ENCODE measurements at regions not wholly inside any gene's neighbourhood (a gene's known extent, or its start where the extent isn't known, plus 50 kb on each side); places are given as distances from the start of the nearest gene placed in this dataset.

DNA sequence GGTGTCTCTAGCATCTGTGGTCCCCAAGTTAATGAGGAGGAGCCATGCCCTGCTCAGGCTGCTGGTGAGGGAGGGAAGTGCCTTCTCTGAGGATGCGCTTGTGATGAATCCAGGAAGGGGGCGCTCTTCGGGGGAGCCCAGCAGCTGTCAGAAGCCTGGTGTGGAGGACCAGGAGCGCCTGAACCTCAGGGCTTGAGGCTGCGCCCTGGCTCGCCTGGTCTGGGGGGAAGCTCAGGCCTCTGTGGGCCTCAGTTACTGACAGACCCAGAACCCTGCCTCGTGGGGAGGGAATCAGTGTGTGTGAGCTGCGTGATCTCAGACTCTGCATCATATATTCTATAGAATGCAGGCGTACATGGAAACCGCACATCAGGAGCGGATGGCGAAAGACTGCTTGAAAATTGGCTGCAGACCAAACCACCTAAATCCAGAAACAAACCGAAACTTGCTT lies 126.1 kb downstream of the SEC14L1 start:
- ATAC-seq (no peak), DNase-seq (ENCODE audit: low spot score) (no peak)

DNA sequence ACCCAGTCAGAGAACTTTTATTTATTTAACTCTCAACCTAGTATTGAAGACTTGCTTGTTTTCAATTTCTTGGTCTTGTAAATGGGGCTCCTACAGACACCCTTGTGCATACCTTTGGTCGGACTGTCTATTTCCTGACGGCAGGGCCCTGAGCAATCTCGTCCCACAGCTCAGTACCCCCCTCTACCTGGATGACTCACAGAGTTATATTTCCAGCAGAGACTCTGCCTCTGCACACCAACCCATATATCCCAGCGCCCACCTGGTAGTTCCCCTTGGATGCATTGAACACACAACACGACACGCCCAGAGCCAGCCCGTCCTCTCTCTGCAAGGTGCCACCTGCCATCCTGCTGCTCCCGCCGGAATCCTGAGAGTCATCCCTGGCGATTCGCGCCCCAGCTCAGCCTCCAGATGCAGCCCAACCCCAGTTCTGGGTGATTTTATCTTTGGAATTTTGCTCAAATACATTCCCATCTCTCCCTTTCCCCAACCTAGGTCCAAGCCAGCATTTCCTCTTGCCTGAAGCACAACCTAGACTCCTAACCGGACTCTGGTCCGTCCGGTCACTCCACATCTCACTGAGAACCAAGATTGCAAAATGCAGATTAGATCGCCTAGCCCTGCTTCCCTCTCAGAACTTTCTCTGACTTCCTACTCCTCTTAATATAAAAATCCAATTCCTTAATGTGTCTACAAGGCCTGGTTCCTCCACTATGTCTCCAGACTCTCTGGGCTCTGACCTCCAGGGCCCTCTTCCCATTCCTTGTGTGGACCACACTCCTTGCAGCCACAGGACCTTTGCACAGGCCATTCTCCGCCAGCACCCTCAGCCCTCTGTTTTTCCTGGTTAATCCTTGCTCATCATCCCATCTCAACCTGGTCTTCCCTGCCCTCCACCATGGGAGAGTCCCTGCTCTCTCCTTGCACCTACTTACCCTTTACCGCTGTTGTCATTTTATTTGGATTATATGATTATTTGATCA lies 129.2 kb downstream of the SEC14L1 start:
- DNase-seq (ENCODE audit: low spot score) (no peak), ATAC-seq (no peak)

DNA sequence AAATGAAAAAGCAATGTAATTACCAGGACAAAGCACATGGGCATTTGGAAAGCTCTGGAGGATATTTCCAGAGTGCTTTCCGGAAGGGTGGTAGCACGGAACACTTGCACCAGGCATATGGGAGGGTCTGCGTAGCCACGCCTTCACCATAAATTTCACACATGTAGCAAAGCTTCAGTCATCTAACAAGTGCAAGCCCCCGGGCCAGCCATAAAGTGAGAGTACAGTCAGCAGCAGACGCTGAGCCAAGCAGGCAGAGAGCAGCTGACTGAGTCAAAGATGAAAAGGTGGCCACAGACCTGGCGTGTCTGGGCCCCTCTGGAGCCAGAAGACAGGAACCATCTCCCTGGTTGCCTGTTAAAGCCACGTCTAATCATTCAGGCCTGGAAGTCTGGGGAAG lies 130.6 kb downstream of the SEC14L1 start:
- ATAC-seq, result no peak
- no peak for DNase-seq (ENCODE audit: low spot score)

DNA sequence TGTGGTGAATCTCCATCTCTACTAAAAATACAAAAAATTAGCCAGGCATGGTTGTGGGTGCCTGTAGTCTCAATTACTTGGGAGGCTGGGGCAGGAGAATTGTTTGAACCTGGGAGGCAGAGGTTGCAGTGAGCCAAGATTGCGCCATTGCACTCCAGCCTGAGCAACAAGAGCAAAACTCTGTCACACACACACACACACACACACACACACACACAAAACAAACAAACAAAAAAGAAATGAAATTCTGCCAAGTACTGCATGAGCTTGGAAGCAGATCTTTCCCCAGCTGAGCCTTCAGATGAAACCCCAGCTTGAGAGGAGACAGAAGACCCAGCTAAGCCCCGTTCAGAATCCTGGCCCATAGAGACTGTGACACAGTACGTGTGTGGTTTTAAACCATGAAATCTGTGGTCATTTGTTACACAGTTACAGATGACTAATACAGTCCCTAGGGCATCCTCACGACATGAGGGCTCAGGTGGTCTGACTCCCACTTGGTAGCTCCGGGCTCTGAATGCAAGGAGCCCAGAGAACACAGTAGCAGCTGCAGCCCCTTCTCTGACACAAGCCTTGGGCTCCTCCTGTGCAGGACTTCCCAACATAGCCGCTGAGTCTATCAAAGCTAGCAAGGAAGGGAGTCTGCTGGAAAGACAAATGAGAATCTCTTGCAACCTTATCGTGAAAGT lies 132.8 kb downstream of the SEC14L1 start:
- DNase-seq (ENCODE audit: low spot score) (no peak), ATAC-seq (no peak)

DNA sequence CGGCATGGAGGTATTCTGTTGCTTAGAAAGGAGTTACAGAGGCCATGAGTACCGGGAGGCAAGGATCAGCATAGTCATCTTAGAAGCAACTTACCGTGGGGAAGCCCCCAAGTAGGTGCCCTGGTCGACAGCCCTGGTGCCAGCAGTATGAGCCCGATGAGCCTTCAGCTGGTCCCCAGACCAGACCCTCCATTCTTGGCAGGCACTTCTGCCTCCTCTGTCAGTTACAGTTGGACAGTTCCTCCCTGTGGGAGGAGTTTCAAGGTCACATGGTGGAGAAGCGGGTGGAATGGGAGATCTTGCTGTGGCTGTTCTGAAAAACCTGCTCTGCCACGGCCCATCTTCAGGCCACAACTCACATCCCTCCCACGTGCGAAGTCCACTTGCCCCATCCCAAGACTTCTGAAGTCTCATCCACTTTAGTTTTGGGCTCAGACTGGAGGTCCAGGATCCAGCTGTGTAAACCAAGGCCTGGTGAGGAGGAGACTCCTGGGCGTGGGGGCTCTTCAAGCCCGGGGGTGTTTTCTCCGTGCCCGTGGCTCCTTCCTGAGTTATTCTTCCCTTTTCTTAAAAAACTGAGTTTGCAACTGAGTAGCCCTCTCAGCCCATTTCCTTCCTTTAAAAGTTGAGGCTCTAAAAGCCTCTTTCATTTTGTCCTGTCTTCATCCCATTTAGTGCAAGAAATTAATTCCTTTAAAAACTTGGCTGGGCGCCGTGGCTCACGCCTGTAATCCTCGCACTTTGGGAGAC lies 133.5 kb downstream of the SEC14L1 start:
- ATAC-seq, result peak; percentile 29
- DNase-seq (ENCODE audit: low spot score), result no peak

DNA sequence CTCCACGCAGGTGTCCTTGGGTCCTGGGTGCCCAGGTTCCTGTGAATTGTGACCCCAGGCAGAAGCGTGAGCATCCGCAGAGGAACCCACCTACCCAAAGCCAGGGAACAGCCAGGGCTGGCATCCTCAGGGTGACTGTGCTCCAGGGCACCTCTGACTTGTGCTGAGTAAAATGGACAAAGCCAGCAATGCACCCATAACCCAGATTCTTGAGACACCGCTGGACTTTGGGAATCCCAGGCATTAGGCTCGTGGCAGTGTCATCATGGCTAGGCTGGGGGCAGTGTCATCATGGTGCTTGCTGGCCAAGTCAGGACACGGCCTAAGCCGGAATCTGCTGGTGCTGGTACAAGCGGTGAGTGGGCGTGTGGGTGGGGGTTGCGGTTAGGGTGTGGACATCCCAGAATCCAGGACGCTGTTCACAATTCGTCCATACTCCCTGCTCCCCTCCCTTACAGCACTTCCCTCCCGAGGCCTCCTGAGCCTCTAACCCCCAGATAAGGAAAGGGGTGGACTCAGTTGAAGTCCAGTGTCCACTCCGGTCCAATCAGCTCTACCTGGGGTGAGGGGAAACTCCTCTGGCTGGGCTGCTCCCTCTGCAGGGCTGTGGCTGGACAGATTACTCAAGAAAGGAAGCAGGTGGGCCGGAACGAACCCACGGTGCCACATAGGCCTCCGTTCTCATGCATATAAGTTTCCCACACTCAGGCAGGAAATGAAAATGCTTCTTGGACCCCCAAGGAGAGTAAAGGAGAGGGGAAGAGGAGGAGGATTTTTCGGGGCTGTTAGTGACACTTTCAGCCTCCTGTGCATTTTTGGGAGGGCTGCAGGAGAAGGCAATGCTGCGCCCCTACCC lies 138.9 kb downstream of the SEC14L1 start:
- DNase-seq (ENCODE audit: low spot score) (no peak), ATAC-seq (no peak)

DNA sequence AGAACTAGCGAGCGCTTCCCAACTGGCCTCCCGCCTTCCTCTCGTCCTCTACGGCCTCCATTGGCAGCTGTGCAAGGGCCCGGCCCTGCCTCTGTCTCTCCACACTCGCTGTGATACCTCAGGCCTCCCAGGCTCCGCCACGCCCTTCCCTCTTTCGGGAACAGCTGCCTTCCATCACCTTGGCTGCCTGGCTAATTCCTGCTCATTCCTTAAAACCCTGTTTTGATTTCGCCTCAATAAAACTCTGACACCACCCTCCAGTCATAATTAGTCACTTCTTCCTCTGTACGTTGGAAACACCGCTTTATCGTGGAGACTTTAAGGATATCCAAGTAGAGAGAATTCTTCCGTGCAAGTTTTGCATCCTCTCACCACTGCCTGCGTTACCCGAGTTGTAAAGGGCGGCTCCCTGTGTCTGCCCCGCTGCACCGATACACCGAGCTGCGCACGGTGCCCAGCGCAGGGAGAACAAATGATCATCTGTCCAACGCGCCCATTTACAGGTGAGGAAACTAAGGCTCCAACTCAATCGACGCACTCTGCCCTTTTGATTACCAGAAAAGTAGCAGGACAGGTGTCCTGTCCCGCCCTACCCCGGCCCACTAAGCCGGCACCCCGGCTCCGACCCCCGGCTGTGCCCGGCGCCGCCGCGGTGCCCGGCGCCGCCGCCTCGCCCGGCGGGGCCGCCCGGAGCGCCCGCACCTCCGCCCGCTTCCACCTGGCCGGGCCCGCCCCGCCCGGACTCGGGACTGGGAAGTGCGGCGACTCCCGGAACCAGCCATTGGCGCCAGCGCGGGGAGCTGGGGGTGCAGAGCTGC lies 139.7 kb downstream of the SEC14L1 start:
- no peak for DNase-seq (ENCODE audit: low spot score)
- ATAC-seq, result no peak

DNA sequence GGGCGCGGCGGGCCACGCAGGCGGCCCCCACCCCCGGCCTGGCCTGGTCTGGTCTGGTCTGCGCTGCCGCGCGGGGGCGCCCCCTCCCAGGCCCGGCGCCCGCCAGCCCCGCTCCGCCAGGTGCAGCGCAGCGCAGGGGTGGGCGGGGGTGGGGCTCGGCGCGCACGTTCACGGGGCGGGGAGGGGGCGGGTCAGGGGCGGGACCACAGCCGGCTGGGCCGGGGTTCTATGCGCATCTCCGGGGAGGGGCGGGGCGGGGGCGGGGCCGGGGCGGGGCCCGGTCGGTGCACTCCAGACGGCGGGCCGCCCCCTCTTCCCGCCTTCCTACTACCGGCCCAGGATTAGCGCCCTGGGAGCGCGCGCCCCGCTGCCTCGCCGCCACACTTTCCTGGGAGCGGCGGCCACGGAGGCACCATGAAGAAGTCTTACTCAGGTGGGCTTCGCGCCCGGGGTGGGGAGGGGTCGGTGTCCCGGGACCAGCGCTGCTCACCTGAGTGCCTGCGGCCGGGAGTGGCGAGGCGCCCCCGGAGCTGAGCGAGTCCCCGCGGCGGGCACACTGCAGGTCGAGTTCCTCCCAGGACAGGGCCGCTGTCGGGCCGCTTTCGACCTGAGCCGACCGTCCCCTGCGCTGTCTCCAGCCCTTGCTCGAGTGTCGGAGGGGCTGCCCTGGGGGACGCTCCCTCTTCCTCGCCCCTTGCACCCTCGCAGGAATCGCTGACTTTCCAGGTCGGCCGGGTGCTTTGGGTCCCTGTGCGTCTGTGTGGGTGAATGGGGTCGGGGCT lies 140.5 kb downstream of the SEC14L1 start:
- peak; percentile 74 for ATAC-seq
- peak; percentile 85 for DNase-seq (ENCODE audit: low spot score)

DNA sequence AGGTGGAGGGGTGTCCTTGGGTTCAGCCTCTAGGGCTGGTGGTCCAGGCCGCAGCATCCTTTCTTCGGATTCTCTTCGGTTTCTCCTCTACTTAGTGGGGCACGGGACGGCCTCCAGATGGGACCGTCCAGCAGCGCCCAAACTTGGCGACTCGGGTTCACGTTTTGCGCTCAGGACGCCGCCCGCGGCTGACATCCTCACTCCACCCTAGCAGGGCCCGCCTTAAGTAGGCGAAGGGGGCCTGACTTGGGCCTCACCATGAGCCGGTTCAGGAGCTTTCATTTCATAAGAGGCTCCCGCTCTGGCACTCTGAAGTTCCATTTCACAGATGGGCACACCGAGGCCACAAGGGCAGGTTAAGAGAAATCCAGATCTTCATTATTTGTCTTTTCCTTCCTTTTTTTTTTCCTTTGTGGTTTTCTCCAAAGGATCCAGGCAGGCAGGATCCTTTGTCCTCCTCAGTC lies 141.2 kb downstream of the SEC14L1 start:
- DNase-seq (ENCODE audit: low spot score) (peak; percentile 58), ATAC-seq (peak; percentile 1)

DNA sequence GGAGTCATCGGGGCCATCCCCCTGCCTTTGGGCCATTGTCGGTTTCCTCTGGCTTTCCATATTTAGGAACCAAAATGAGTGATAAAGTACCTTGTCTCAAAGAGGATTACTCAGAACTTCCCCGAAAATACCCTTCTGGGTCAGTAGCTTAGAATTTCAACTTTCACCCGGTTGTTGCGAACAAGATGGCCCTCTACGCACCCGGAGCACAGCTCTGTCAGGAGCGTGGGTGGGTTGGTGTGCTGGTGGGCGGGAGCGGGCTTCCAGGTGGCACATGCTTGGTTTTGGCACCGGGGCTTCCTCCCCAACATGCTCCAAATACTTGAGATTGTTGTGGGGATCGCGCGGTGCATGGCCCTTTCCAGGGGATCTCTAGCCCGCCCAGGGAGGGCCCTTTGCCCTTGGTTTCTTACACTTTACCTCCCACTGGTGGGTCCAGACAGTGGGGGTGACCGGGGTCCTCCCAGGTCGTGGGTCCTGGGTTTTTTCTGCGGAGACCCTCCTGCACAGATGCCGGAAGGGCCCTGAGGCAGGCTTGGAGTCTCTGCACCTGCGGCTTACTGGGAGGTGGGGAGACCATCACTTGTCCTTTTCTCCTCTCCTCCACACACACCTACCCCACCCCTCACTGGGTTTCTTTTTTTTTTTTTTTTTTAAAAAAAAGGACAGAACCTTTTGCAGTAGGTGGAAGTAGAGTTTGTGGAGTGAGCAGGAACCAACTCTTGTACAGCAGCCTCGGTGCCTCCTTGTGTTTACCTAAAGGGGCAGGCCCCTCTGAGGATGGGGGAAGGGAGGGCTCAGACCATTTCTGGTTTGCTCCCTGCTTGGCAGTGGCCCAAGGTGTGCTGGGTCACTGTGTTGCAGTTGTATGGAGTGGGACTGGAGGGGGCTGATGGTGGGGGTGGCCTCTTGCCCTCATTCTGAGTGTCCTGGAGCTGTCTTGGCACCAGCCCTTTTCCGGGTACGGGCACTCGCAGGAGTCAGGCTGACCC lies 142.1 kb downstream of the SEC14L1 start:
- peak; percentile 55 for DNase-seq (ENCODE audit: low spot score)
- no peak for ATAC-seq

DNA sequence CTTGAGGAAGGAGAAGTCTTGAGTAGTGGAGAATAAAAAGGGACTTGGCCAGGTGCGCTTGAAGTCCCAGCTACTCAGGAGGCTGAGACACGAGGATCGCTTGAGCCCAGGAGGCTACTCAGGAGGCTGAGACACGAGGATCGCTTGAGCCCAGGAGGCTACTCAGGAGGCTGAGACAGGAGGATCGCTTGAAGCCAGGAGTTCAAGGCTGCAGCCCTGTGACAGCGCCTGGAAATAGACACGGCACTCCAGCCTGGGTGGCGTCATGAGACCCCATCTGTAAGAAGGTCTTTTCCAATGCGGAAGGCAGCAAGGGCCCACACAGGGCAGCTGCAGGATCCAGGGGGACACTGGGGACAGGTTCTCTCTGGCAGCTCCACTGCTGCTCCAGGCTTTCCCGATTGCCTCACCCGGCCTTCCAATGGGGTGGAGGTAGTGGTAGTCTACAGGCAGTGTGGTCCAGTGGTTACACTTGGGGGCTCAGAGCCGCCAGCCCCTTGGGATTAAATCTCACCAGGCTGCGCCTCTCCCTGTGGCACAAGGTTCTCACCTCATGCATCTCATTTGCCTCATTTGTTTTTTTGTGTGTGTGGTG lies 143.4 kb downstream of the SEC14L1 start:
- DNase-seq (ENCODE audit: low spot score), result no peak
- ATAC-seq, result no peak

DNA sequence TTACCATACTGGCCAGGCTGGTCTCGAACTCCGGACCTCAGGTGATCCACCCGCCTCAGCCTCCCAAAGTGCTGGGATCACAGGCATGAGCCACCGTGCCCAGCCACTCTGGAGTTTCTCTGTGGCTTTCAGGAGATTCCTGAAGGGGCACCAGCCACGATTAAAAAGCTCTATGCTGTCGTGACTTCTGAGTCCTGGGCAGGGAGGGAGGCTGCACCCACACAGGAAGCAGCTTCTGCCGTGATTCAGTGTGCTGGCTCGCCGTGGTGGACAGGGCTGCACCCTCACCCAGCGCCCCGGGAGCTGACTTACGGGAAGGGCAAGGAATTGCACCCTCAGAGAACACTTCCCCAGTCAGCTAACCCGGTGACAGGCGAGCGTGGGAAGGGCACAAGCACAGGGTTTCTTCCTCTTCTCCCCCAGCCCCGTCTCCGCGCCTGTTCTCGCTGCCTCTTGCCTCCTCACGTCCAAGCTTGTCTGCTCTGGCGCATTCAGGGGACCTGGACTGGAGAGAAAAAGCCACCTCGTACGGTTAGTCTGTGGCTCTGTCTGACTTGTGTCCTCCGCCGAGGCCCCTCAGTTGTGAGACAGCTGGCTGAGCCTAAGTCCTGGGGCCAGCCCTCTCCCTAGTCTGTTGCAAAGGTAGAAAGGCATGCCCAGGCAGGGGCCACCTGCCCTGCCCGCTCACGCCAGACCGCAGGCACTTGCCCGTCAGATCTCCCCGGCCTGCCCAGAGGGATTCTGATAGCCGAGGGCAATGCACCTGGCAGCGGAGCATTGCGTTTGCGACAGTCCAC lies 145.0 kb downstream of the SEC14L1 start:
- peak; percentile 69 for DNase-seq (ENCODE audit: low spot score)
- peak; percentile 44 for ATAC-seq

DNA sequence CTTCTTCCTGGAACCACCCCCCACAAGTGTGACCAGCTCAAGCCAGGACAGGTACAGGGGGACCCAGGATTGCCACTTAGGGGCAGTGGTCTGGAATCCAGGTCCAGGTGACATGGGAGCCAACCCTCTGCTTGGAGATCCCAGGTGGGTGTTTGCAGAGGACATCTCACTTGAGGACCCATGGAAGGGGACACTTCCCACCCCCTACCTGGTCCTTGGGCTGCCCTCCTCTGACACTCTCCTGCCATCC lies 145.5 kb downstream of the SEC14L1 start:
- ATAC-seq, result no peak
- DNase-seq (ENCODE audit: low spot score), result peak; percentile 92

DNA sequence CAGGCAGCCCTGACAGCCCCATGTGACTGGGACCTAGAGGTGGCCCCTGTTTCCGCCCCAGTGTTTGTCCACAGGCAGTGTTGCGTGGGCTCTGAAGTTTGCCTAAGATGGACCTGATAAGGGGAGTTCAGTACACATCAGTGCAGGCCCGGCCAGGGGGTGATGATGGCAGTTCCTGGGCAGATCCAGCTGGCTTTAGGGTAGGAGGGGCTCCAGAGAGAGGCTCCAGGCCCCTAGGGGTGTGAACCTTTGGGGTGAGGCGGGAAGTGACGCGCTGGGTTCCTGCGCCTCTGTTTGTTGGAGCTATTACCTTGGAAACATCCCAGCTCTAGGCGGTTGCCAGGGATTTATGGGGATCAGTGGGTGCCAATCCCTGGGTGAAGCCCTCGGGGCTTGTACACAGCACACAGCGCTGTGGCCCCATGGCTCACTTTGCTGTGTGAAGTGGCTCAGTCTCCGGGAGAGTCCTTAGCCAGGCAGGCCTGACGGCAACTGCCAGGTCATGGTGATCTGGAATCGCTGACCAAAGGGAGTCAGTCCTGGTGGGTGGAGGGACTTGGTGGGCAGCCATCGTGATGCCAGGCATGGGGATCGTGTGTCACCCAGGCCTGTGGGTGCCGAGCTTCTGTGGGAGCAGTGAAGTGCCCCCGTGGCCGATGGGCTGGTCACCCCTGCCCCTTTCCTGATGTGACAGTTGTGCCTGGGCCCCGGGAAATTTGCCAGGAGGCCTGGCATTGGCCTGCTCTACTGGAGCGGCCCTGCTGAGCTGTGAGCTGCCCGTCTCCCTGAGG lies 146.1 kb downstream of the SEC14L1 start:
- DNase-seq (ENCODE audit: low spot score), result peak; percentile 97
- peak; percentile 66 for ATAC-seq

DNA sequence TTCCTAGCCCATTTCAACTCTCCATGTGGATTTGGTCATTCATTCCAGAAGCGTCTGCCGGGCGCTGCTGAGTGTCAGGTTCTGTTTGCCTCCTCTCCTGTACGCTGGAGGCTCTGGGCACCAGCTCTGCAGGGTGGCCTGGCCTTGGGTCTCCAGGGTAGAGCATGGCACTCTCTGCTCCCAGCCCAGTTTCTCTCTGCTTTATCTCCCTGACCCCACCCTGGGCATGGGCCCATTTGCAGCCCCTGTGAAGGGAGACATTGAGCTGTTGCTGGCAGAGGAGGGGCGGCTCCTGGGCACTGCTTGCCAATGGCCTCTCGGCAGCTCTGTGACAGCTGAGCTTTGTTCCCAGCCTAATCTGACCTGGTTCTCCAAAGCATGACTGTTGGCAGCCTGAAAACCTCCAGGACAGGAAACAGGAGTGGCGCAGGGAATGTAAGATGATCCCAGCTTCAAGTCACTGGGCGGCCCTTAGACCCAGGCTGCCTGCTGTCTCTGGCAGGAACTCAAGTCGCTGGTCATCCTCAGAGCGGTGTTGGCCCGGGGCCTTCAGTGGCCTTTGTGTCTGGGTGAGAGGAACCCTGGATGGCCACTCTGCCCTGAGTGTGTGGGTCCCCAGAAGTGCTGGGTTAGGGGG lies 146.8 kb downstream of the SEC14L1 start:
- peak; percentile 49 for ATAC-seq
- DNase-seq (ENCODE audit: low spot score), result peak; percentile 90
